H9 (cell line): ENCODE measurements at regions not wholly inside any gene's neighbourhood (a gene's known extent, or its start where the extent isn't known, plus 50 kb on each side); places are given as distances from the start of the nearest gene placed in this dataset.

Experiments
- DNase-seq: peaks from one replicate; pipeline ENCODE4 v3.0.0-alpha.2; 2017
- H2AFZ ChIP-seq: one replicate; pipeline ENCODE4 v1.6.1; 2013; ENCODE audit warnings: mild to moderate bottlenecking, low read length, control low read depth, moderate library complexity
- H2AK5ac ChIP-seq: 2 replicates; pipeline ENCODE4 v1.6.1; 2013; ENCODE audit warnings: low read length, control low read depth, mixed read lengths; ENCODE audit not compliant: insufficient read length
- H2BK120ac ChIP-seq: one replicate; pipeline ENCODE4 v1.6.1; 2013; ENCODE audit warnings: low read depth, mild to moderate bottlenecking, low read length, control low read depth, inconsistent platforms; ENCODE audit not compliant: poor library complexity, severe bottlenecking
- H2BK12ac ChIP-seq: 2 replicates; pipeline ENCODE4 v1.6.1; 2013; ENCODE audit warnings: low read length, control low read depth, mixed read lengths, low read depth; ENCODE audit not compliant: insufficient read length
- H2BK15ac ChIP-seq: 2 replicates; pipeline ENCODE4 v1.6.1; 2013; ENCODE audit warnings: low read depth, low read length, control low read depth
- H2BK20ac ChIP-seq: one replicate; pipeline ENCODE4 v1.6.1; 2013; ENCODE audit warnings: low read depth, mild to moderate bottlenecking, low read length, control low read depth, inconsistent platforms; ENCODE audit not compliant: poor library complexity, severe bottlenecking
- H2BK5ac ChIP-seq: 2 replicates; pipeline ENCODE4 v1.6.1; 2013; ENCODE audit warnings: low read length, control low read depth, mixed read lengths; ENCODE audit not compliant: insufficient read length
- H3K14ac ChIP-seq: 2 replicates; pipeline ENCODE4 v1.6.1; 2013; ENCODE audit warnings: low read length, control low read depth; ENCODE audit not compliant: insufficient read depth
- H3K18ac ChIP-seq: 2 replicates; pipeline ENCODE4 v1.6.1; 2013; ENCODE audit warnings: low read depth, mild to moderate bottlenecking, mixed read lengths, low read length, control low read depth; ENCODE audit not compliant: insufficient read length
- H3K23ac ChIP-seq: 2 replicates; pipeline ENCODE4 v1.6.1; 2013; ENCODE audit warnings: low read length, control low read depth, mixed read lengths, low read depth; ENCODE audit not compliant: insufficient read length
- H3K23me2 ChIP-seq: 2 replicates; pipeline ENCODE4 v1.6.1; 2013; ENCODE audit warnings: low read depth, mild to moderate bottlenecking, mixed read lengths, low read length, control low read depth; ENCODE audit not compliant: insufficient read length, poor library complexity, severe bottlenecking
- H3K27ac ChIP-seq: 2 replicates; pipeline ENCODE4 v1.5.1; 2013; ENCODE audit warnings: low read length, control low read depth, mixed read lengths, low read depth; ENCODE audit not compliant: insufficient read length
- H3K27me3 ChIP-seq: 2 replicates; pipeline ENCODE4 v1.6.1; 2013; ENCODE audit warnings: low read length, control low read depth, inconsistent platforms; ENCODE audit not compliant: insufficient read depth
- H3K4ac ChIP-seq: 2 replicates; pipeline ENCODE4 v1.6.1; 2013; ENCODE audit warnings: low read depth, mild to moderate bottlenecking, control low read depth, inconsistent platforms, low read length, moderate library complexity
- H3K4me1 ChIP-seq: 2 replicates; pipeline ENCODE4 v1.6.1; 2013; ENCODE audit warnings: low read length, control low read depth, inconsistent platforms; ENCODE audit not compliant: insufficient read depth
- H3K4me2 ChIP-seq: 2 replicates; pipeline ENCODE4 v1.6.1; 2013; ENCODE audit warnings: low read length, control low read depth, mixed read lengths; ENCODE audit not compliant: insufficient read length, insufficient read depth
- H3K56ac ChIP-seq: 2 replicates; pipeline ENCODE4 v1.6.1; 2013; ENCODE audit warnings: low read depth, mild to moderate bottlenecking, mixed read lengths, low read length, control low read depth; ENCODE audit not compliant: insufficient read length
- H3K79me1 ChIP-seq: 2 replicates; pipeline ENCODE4 v1.6.1; 2013; ENCODE audit warnings: low read depth, mild to moderate bottlenecking, moderate library complexity, low read length, control low read depth, inconsistent platforms; ENCODE audit not compliant: insufficient read depth, poor library complexity, severe bottlenecking
- H3K79me2 ChIP-seq: 2 replicates; pipeline ENCODE4 v1.6.1; 2013; ENCODE audit warnings: low read length, control low read depth, inconsistent platforms; ENCODE audit not compliant: insufficient read depth
- H3K9ac ChIP-seq: 2 replicates; pipeline ENCODE4 v1.6.1; 2013; ENCODE audit warnings: low read length, control low read depth, mixed read lengths; ENCODE audit not compliant: insufficient read length; ENCODE audit errors: extremely low read depth
- H3K9me3 ChIP-seq: one replicate; pipeline ENCODE4 v1.6.1; 2013; ENCODE audit warnings: low read depth, low read length, inconsistent platforms; ENCODE audit not compliant: control insufficient read depth
- H3T11ph ChIP-seq: one replicate; pipeline ENCODE4 v1.6.1; 2013; ENCODE audit warnings: mild to moderate bottlenecking, low read length, control low read depth, inconsistent platforms
- H4K20me1 ChIP-seq: one replicate; pipeline ENCODE4 v1.6.1; 2013; ENCODE audit not compliant: control insufficient read depth, insufficient read length, insufficient read depth
- H4K5ac ChIP-seq: 2 replicates; pipeline ENCODE4 v1.6.1; 2013; ENCODE audit warnings: low read depth, mild to moderate bottlenecking, mixed read lengths, low read length, control low read depth; ENCODE audit not compliant: insufficient read length
- H4K8ac ChIP-seq: replicated peaks from 2 replicates; pipeline ENCODE4 v1.6.1; 2013; ENCODE audit warnings: low read length, control low read depth, mixed read lengths, low read depth; ENCODE audit not compliant: insufficient read length
- H4K91ac ChIP-seq: 2 replicates; pipeline ENCODE4 v1.6.1; 2013; ENCODE audit warnings: low read depth, mild to moderate bottlenecking, moderate library complexity, mixed read lengths, low read length, control low read depth; ENCODE audit not compliant: insufficient read length
- H3K27ac Mint-ChIP-seq, 3 experiments: 2 replicates in 2 of 3; 3 replicates in 1 of 3; pipeline ENCODE4 v1.8.0; 2020 to 2021; ENCODE audit warnings: mixed read lengths in 3 of 3, mild to moderate bottlenecking in 1 of 3, moderate library complexity in 1 of 3
- H3K27me3 Mint-ChIP-seq: 2 replicates; pipeline ENCODE4 v1.8.0; 2021; ENCODE audit warnings: low read depth, mild to moderate bottlenecking, moderate library complexity, mixed read lengths
- H3K36me3 Mint-ChIP-seq, 3 experiments: 2 replicates in 2 of 3; 3 replicates in 1 of 3; pipeline ENCODE4 v1.8.0; 2020 to 2021; ENCODE audit warnings: low read depth in 3 of 3, mixed read lengths in 3 of 3; ENCODE audit not compliant: insufficient read depth in 1 of 3
- H3K4me1 Mint-ChIP-seq, 2 experiments: 2 replicates each; pipeline ENCODE4 v1.8.0; 2020; ENCODE audit warnings: mixed read lengths in 2 of 2
- H3K4me3 Mint-ChIP-seq, 2 experiments: 2 replicates in 1 of 2; 3 replicates in 1 of 2; pipeline ENCODE4 v1.8.0; 2020 to 2021; ENCODE audit warnings: mild to moderate bottlenecking in 2 of 2, mixed read lengths in 2 of 2, moderate library complexity in 1 of 2
- H3K9me3 Mint-ChIP-seq, 2 experiments: 2 replicates in 1 of 2; 3 replicates in 1 of 2; pipeline ENCODE4 v1.8.0; 2020; ENCODE audit warnings: mild to moderate bottlenecking in 2 of 2, mixed read lengths in 2 of 2, moderate library complexity in 1 of 2
- CTCF ChIP-seq: fragments of 200-600 bp; sonication (generic); conservative IDR thresholded peaks from 3 replicates; pipeline ENCODE4 v1.8.0; 2021; ENCODE audit warnings: antibody characterized with exemption, mild to moderate bottlenecking
- WGBS: extraction: QIAGEN DNeasy Blood & Tissue Kit; methylation state at CpG from one replicate; pipeline ENCODE4 v1.1.7; 2013; ENCODE audit warnings: missing lambda C conversion rate, low lambda C conversion rate, mixed read lengths; ENCODE audit not compliant: insufficient read length; ENCODE audit errors: extremely low coverage; 5-methylcytosine and 5-hydroxymethylcytosine counted together

- Histone ChIP-seq H2BK20ac (no peak overlapping the region), H4K91ac (no peak overlapping the region), H4K20me1 (no peaks in the 10 kb centered on the region), H3K4me1 (no peaks in the 10 kb centered on the region), H3K18ac (no peak overlapping the region), H4K8ac (no peak overlapping the region), H3K9ac (no peak overlapping the region), H3K23ac (no peak overlapping the region), H2BK15ac (no peak overlapping the region), H2BK12ac (no peak overlapping the region), H3K79me1 (no peaks in the 10 kb centered on the region), H3K4me2 (no peak overlapping the region), H3K27me3 (no peaks in the 10 kb centered on the region), H2BK5ac (no peak overlapping the region), H2AK5ac (no peak overlapping the region), H2AFZ (no peak overlapping the region), H2BK120ac (no peak overlapping the region), H3K79me2 (no peaks in the 10 kb centered on the region), H3K4ac (no peak overlapping the region), H4K5ac (no peak overlapping the region), H3K9me3 (no peaks in the 10 kb centered on the region), H3K56ac (no peak overlapping the region), H3K23me2 (no peaks in the 10 kb centered on the region), H3K27ac (no peak overlapping the region), H3T11ph (no peak overlapping the region), H3K14ac (no peak overlapping the region)
- H3K36me3 Mint-ChIP-seq: peaks cover 0 to 6% (median 4%) of the 10 kb centered on the region in 3 experiments; a peak in 4 of 7 replicates
- peaks cover 3 to 12% of the 10 kb centered on the region in 2 experiments; a peak in 2 of 4 replicates for H3K4me1 Mint-ChIP-seq
- H3K27ac Mint-ChIP-seq: no peak overlapping the region; a peak in 1 of 7 replicates
- peaks cover 2% of the 10 kb centered on the region; the same call in 1 of the 2 replicates for H3K27me3 Mint-ChIP-seq
- H3K9me3 Mint-ChIP-seq: peaks cover 23 to 72% of the 10 kb centered on the region in 2 experiments
- no peak overlapping the region for H3K4me3 Mint-ChIP-seq
- DNase-seq: no peak
- TF ChIP-seq CTCF: no peak
- WGBS: no CpG with 5 or more reads among the region's 19 CpGs
Measured at GRCh38 chr5:178797546-178798440, 62.0 kb upstream of the ZNF354B start.
